ENCODE measurements at regions not wholly inside any gene's neighbourhood (a gene's known extent, or its start where the extent isn't known, plus 50 kb on each side); places are given as distances from the start of the nearest gene placed in this dataset.

GRCh38 chr5:124210111-124210910 lies 536.1 kb downstream of the ZNF608 start:
- TF ChIP-seq POLR2AphosphoS5 (IDR thresholded peaks at IDR 0.05; ENCODE audit: borderline replicate concordance, low read depth, low read length) (no peak), FOXP2 (optimal IDR thresholded peaks at IDR 0.05; ENCODE audit: control extremely low read depth, extremely low read length, insufficient read depth) (no peak)
